ENCODE measurements at regions not wholly inside any gene's neighbourhood (a gene's known extent, or its start where the extent isn't known, plus 50 kb on each side); places are given as distances from the start of the nearest gene placed in this dataset.

DNA sequence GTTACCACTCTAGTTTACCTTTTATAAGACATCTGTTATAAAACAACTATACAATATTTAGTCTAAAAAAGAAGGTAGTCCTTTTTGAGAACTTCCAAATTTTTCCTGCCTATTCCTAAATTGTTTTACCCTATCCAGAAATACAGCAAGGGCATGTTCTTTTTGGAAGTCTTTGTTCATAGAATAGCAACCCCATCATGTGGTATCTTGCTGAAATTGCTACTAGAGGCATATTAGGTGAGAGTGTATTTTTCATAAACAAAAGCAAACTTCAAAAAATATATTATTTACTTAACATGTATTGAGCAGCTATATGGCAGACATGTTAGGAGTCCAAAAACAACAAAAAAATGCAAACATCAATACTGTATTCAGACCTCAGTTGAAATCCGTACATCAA lies 371.8 kb upstream of the NRSN1 start:
- no peak for TF ChIP-seq CTCF (IDR thresholded peaks at IDR 0.05)
- no peak for TF ChIP-seq POLR2A (IDR thresholded peaks at IDR 0.05)
